HepG2 (cell line): ENCODE measurements at regions not wholly inside any gene's neighbourhood (a gene's known extent, or its start where the extent isn't known, plus 50 kb on each side); places are given as distances from the start of the nearest gene placed in this dataset.

Source experiments
- EHMT2 ChIP-seq: fragments of 200-600 bp; sonication (generic); IDR thresholded peaks from 2 replicates; pipeline ENCODE4 v1.7.0; 2017; ENCODE audit warnings: antibody characterized with exemption, low read depth, low read length, borderline replicate concordance
- NFRKB ChIP-seq: fragments of 450-650 bp; IDR thresholded peaks from 2 replicates; pipeline ENCODE4 v1.6.1; 2017
- POLR2A ChIP-seq, 2 experiments: IDR thresholded peaks; 2 replicates each; pipeline ENCODE4 v1.6.1; 2011; ENCODE audit warnings: low read depth in 2 of 2, low read length in 2 of 2, mild to moderate bottlenecking in 1 of 2, moderate library complexity in 1 of 2; ENCODE audit not compliant: insufficient read depth in 1 of 2
- SRF ChIP-seq: IDR thresholded peaks from 2 replicates; pipeline ENCODE4 v1.6.1; 2011; ENCODE audit warnings: mild to moderate bottlenecking, low read depth, low read length, moderate library complexity
- TARDBP ChIP-seq: sonication (generic); formaldehyde crosslinking; IDR thresholded peaks from 2 replicates; pipeline ENCODE4 v1.8.0; 2022; ENCODE audit warnings: mild to moderate bottlenecking, missing genetic modification reagents
- ZFP41 ChIP-seq: sonication (generic); formaldehyde crosslinking; IDR thresholded peaks from 2 replicates; pipeline ENCODE4 v1.4.0; 2020; ENCODE audit warnings: mild to moderate bottlenecking, missing genetic modification reagents, borderline replicate concordance
- ZFX ChIP-seq: sonication (generic); formaldehyde crosslinking; IDR thresholded peaks from 2 replicates; pipeline ENCODE4 v1.4.0; 2020; ENCODE audit warnings: mild to moderate bottlenecking, low read depth, missing genetic modification reagents, moderate library complexity
- TF ChIP-seq, protein P1 (sequence below): sonication (generic); formaldehyde crosslinking; conservative IDR thresholded peaks from 2 replicates; pipeline ENCODE4 v1.4.0; 2020; ENCODE audit warnings: missing genetic modification reagents
- TF ChIP-seq, protein P2 (sequence below): sonication (generic); formaldehyde crosslinking; IDR thresholded peaks from 2 replicates; pipeline ENCODE4 v1.9.0; 2021; ENCODE audit warnings: missing genetic modification reagents, borderline replicate concordance
- TF ChIP-seq, protein P3 (sequence below): IDR thresholded peaks from 2 replicates; pipeline ENCODE4 v1.6.1; 2018; ENCODE audit warnings: missing genetic modification reagents
- TF ChIP-seq, protein P4 (sequence below): sonication (generic); formaldehyde crosslinking; IDR thresholded peaks from 2 replicates; pipeline ENCODE4 v1.4.0; 2020; ENCODE audit warnings: missing genetic modification reagents, mild to moderate bottlenecking, borderline replicate concordance
- TF ChIP-seq, protein P5 (sequence below): sonication (generic); formaldehyde crosslinking; IDR thresholded peaks from 2 replicates; pipeline ENCODE4 v1.5.0; 2020; ENCODE audit warnings: mild to moderate bottlenecking, missing genetic modification reagents, moderate library complexity

DNA sequence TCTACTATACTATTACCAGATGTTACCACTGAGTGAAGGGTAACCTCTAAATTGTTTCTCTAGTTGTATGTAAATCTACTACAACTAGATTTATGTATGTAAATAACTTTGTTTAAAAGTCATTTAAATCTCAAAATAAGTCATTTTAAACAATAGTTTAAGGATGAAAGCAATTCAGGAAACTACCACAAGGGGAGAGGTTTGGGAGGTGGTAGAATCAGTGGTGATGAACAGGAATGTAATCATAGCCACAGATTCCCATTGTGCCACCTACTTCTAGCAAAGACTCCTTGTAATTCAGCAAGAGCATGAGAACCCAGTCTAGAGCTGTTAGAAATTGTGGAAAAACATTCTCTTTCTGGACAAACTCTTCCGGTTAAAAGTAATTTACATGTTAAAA lies 234.6 kb downstream of the SLC7A11 start:
- TF ChIP-seq, protein P1, sequence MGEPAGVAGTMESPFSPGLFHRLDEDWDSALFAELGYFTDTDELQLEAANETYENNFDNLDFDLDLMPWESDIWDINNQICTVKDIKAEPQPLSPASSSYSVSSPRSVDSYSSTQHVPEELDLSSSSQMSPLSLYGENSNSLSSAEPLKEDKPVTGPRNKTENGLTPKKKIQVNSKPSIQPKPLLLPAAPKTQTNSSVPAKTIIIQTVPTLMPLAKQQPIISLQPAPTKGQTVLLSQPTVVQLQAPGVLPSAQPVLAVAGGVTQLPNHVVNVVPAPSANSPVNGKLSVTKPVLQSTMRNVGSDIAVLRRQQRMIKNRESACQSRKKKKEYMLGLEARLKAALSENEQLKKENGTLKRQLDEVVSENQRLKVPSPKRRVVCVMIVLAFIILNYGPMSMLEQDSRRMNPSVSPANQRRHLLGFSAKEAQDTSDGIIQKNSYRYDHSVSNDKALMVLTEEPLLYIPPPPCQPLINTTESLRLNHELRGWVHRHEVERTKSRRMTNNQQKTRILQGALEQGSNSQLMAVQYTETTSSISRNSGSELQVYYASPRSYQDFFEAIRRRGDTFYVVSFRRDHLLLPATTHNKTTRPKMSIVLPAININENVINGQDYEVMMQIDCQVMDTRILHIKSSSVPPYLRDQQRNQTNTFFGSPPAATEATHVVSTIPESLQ (CRISPR knock-in tag) = no peak
- no peak for TF ChIP-seq ZFP41 (CRISPR knock-in tag)
- TF ChIP-seq ZFX (CRISPR knock-in tag) = no peak
- TF ChIP-seq, protein P2, sequence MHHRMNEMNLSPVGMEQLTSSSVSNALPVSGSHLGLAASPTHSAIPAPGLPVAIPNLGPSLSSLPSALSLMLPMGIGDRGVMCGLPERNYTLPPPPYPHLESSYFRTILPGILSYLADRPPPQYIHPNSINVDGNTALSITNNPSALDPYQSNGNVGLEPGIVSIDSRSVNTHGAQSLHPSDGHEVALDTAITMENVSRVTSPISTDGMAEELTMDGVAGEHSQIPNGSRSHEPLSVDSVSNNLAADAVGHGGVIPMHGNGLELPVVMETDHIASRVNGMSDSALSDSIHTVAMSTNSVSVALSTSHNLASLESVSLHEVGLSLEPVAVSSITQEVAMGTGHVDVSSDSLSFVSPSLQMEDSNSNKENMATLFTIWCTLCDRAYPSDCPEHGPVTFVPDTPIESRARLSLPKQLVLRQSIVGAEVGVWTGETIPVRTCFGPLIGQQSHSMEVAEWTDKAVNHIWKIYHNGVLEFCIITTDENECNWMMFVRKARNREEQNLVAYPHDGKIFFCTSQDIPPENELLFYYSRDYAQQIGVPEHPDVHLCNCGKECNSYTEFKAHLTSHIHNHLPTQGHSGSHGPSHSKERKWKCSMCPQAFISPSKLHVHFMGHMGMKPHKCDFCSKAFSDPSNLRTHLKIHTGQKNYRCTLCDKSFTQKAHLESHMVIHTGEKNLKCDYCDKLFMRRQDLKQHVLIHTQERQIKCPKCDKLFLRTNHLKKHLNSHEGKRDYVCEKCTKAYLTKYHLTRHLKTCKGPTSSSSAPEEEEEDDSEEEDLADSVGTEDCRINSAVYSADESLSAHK (CRISPR knock-in tag) = no peak
- TF ChIP-seq NFRKB = no peak
- TF ChIP-seq, protein P3, sequence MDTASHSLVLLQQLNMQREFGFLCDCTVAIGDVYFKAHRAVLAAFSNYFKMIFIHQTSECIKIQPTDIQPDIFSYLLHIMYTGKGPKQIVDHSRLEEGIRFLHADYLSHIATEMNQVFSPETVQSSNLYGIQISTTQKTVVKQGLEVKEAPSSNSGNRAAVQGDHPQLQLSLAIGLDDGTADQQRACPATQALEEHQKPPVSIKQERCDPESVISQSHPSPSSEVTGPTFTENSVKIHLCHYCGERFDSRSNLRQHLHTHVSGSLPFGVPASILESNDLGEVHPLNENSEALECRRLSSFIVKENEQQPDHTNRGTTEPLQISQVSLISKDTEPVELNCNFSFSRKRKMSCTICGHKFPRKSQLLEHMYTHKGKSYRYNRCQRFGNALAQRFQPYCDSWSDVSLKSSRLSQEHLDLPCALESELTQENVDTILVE (CRISPR knock-in tag) = no peak
- no peak for TF ChIP-seq TARDBP
- no peak for TF ChIP-seq SRF
- TF ChIP-seq, protein P4, sequence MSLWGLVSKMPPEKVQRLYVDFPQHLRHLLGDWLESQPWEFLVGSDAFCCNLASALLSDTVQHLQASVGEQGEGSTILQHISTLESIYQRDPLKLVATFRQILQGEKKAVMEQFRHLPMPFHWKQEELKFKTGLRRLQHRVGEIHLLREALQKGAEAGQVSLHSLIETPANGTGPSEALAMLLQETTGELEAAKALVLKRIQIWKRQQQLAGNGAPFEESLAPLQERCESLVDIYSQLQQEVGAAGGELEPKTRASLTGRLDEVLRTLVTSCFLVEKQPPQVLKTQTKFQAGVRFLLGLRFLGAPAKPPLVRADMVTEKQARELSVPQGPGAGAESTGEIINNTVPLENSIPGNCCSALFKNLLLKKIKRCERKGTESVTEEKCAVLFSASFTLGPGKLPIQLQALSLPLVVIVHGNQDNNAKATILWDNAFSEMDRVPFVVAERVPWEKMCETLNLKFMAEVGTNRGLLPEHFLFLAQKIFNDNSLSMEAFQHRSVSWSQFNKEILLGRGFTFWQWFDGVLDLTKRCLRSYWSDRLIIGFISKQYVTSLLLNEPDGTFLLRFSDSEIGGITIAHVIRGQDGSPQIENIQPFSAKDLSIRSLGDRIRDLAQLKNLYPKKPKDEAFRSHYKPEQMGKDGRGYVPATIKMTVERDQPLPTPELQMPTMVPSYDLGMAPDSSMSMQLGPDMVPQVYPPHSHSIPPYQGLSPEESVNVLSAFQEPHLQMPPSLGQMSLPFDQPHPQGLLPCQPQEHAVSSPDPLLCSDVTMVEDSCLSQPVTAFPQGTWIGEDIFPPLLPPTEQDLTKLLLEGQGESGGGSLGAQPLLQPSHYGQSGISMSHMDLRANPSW (CRISPR knock-in tag) = no peak
- TF ChIP-seq EHMT2 = no peak
- TF ChIP-seq, protein P5, sequence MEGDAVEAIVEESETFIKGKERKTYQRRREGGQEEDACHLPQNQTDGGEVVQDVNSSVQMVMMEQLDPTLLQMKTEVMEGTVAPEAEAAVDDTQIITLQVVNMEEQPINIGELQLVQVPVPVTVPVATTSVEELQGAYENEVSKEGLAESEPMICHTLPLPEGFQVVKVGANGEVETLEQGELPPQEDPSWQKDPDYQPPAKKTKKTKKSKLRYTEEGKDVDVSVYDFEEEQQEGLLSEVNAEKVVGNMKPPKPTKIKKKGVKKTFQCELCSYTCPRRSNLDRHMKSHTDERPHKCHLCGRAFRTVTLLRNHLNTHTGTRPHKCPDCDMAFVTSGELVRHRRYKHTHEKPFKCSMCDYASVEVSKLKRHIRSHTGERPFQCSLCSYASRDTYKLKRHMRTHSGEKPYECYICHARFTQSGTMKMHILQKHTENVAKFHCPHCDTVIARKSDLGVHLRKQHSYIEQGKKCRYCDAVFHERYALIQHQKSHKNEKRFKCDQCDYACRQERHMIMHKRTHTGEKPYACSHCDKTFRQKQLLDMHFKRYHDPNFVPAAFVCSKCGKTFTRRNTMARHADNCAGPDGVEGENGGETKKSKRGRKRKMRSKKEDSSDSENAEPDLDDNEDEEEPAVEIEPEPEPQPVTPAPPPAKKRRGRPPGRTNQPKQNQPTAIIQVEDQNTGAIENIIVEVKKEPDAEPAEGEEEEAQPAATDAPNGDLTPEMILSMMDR (CRISPR knock-in tag) = no peak
- TF ChIP-seq POLR2A (IDR thresholded peaks at IDR 0.05; ENCODE audit: insufficient read depth in 1 of 2, low read depth in 2 of 2, low read length in 2 of 2) = no peak
